Progenitor cell of endocrine pancreas (in vitro differentiated cells): ENCODE measurements at regions not wholly inside any gene's neighbourhood (a gene's known extent, or its start where the extent isn't known, plus 50 kb on each side); places are given as distances from the start of the nearest gene placed in this dataset.

Experiments
- DNase-seq: peaks from one replicate; pipeline ENCODE4 v3.0.0; 2021; ENCODE audit warnings: low spot score; ENCODE audit not compliant: unreplicated experiment
- H3K27ac Mint-ChIP-seq: 2 replicates; pipeline ENCODE4 v1.8.0; 2021; ENCODE audit warnings: mild to moderate bottlenecking, moderate library complexity, mixed read lengths
- H3K27me3 Mint-ChIP-seq: 2 replicates; pipeline ENCODE4 v1.8.0; 2021; ENCODE audit warnings: mixed read lengths
- H3K36me3 Mint-ChIP-seq: 2 replicates; pipeline ENCODE4 v1.8.0; 2022; ENCODE audit warnings: mixed read lengths; ENCODE audit not compliant: insufficient read depth
- H3K4me1 Mint-ChIP-seq: 2 replicates; pipeline ENCODE4 v1.8.0; 2021; ENCODE audit warnings: low read depth, mixed read lengths
- H3K4me3 Mint-ChIP-seq: 2 replicates; pipeline ENCODE4 v1.8.0; 2021; ENCODE audit warnings: low read depth, mild to moderate bottlenecking, moderate library complexity, mixed read lengths
- H3K9me3 Mint-ChIP-seq: 2 replicates; pipeline ENCODE4 v1.8.0; 2021; ENCODE audit warnings: low read depth, mixed read lengths
- TF ChIP-seq, protein P1 (sequence below): fragments of 200-600 bp; sonication (generic); IDR thresholded peaks from one replicate; pipeline ENCODE4 v1.5.0; 2021; ENCODE audit warnings: antibody characterized with exemption, mild to moderate bottlenecking; ENCODE audit not compliant: unreplicated experiment

DNA sequence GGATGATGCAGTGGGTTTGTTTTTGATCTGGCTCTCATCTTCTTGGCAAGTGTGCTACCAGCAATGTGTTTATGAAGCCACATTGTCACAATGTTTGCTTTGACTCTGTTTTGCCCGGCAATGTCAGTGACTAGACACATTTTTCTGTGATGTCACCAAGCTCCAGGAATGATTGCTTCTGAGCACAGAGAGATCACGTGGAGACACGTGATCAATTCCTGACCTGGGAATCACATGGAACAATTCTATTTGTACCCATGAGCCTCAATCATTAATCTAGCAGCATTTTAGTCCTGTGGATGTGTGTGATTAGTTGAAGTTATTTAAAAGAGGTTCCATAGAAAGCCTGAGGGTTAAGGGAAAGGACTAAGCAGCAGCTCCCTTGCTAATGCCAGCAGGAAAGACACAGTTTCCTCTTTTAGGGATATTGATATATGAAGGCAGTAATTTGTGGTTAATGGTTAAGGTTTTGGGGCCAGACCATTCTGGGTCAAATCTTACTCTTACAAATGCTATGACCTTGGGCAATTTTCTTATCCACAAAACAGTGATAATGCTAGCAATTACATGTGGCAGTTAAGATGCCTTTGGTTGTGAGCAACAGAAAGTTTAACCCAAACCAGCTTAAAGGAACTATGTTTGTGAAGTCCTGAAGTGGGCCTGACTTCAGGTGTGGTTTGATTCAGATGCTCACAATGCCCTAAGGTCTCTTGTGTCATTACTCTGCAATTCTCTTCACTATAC, 59.0 kb downstream of the FASLG start:
- Mint-ChIP-seq H3K9me3 (peaks cover 3% of the 10 kb centered on the region), H3K36me3 (no peaks in the 10 kb centered on the region), H3K4me1 (peaks cover 1% of the 10 kb centered on the region), H3K27me3 (peaks cover 2% of the 10 kb centered on the region), H3K4me3 (no peak overlapping the region), H3K27ac (no peak overlapping the region)
- DNase-seq: no peak
- TF ChIP-seq, protein P1, sequence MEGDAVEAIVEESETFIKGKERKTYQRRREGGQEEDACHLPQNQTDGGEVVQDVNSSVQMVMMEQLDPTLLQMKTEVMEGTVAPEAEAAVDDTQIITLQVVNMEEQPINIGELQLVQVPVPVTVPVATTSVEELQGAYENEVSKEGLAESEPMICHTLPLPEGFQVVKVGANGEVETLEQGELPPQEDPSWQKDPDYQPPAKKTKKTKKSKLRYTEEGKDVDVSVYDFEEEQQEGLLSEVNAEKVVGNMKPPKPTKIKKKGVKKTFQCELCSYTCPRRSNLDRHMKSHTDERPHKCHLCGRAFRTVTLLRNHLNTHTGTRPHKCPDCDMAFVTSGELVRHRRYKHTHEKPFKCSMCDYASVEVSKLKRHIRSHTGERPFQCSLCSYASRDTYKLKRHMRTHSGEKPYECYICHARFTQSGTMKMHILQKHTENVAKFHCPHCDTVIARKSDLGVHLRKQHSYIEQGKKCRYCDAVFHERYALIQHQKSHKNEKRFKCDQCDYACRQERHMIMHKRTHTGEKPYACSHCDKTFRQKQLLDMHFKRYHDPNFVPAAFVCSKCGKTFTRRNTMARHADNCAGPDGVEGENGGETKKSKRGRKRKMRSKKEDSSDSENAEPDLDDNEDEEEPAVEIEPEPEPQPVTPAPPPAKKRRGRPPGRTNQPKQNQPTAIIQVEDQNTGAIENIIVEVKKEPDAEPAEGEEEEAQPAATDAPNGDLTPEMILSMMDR: no peak

DNA sequence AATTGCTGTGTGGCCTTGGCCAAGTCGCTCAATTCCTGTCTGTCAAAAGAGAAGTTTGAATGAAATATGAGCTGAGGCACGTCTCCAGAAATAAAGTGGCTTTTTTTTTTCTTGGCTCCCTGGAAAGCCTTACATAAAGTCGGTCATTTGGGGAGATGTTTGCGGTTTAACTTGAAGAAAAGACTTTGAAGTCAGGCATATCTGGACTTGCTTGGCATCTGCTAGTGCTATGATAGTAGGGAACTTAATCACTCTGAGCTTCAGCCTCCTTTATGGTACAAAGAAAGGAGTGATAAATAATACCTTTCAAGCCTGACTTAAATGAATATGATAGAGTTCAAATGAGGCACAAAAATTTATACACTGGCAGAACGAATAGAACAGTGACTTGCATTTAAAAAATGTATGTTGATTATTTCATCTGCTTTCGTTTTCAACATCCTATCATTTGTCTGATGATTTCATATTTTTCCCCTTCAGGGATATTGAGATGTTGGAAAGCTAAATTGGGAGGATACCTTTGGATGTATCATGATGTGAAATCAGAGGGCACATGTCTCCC, 60.2 kb downstream of the FASLG start:
- TF ChIP-seq, protein P1: no peak

DNA sequence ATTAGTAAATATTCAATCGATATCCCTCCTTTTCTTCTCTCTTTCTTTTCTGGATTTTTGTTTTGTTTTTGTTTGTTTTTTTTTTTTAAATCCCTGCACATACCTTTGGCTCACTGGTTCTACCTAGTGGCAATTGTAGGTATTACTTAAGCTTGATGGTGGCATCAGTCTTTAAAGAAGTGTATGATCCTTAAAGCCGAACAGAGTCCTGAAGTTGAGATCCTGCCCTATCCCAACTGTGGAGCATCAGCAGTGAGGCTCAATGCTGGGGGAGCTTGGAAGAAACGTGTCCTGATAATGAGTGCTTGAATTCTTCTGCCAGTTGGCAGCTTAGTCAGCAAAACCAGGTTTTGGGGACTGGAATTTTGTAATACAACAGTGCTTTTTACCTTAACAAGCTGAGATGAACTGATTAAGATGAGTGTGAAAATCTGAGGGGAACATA, 60.8 kb downstream of the FASLG start:
- Mint-ChIP-seq H3K27me3 (peaks cover 2% of the 10 kb centered on the region), H3K27ac (no peak overlapping the region), H3K4me3 (no peak overlapping the region), H3K9me3 (peaks cover 3% of the 10 kb centered on the region), H3K36me3 (no peaks in the 10 kb centered on the region), H3K4me1 (peaks cover 1% of the 10 kb centered on the region)
- TF ChIP-seq, protein P1: peak; percentile 82
- DNase-seq: no peak

More for the DNA sequence above, 60.2 kb downstream of the FASLG start:
- Mint-ChIP-seq H3K4me1 (peaks cover 1% of the 10 kb centered on the region), H3K9me3 (peaks cover 3% of the 10 kb centered on the region), H3K4me3 (no peak overlapping the region), H3K27ac (no peak overlapping the region), H3K36me3 (no peaks in the 10 kb centered on the region), H3K27me3 (peaks cover 2% of the 10 kb centered on the region)
- no peak for DNase-seq

DNA sequence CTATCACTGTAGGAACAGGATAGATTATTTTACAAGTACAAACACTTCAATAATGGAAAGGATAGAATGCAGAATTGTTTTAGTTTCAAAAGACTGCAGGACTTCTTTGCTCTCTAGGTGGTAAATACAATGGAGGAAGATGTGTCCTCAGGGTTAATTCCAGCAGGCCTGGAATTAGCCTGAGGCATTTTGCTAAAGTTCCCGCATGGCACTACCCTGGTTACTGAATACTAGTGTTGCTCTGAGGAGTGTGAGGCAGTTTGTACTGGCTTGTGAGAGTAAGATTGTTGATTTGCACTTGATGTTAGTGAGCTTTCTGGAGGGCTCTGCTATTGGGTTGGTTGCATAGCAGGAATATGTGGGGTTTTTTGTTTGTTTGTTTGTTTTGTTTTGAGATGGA, 61.4 kb downstream of the FASLG start:
- TF ChIP-seq, protein P1: no peak
- Mint-ChIP-seq H3K27ac (no peak overlapping the region), H3K9me3 (peaks cover 3% of the 10 kb centered on the region), H3K4me1 (peaks cover 1% of the 10 kb centered on the region), H3K36me3 (no peaks in the 10 kb centered on the region), H3K4me3 (no peak overlapping the region), H3K27me3 (peaks cover 2% of the 10 kb centered on the region)
- no peak for DNase-seq

DNA sequence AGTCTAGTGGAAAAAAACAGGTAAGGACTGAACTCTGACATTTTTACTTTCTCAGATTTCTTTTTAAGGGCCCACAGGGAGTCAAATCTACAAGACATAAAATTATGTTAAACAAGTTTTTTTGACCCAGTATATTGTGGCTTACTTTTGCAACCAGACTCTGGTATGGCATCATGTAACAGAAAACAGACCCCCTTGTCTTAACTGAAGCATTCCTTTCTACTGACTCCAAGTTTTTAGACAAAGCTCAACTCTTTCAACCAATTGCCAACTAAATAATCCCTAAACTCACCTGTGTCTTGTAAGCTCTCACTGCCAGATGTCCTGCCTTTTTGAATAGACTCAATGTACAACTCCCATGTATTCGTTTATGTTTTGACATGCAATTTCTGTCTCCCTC, 64.3 kb downstream of the FASLG start:
- Mint-ChIP-seq H3K4me3 (no peak overlapping the region), H3K36me3 (no peaks in the 10 kb centered on the region), H3K9me3 (peaks cover 5% of the 10 kb centered on the region), H3K27me3 (peaks cover 2% of the 10 kb centered on the region), H3K27ac (no peak overlapping the region), H3K4me1 (peaks cover 1% of the 10 kb centered on the region)
- TF ChIP-seq, protein P1: no peak
- DNase-seq: no peak
